Activated T-cell treated with anti-CD3 and anti-CD28 coated beads, Interleukin-2, amount 50 U/mL, for 4 hours (primary cell): ENCODE measurements at regions not wholly inside any gene's neighbourhood (a gene's known extent, or its start where the extent isn't known, plus 50 kb on each side); places are given as distances from the start of the nearest gene placed in this dataset.
"Not testable (repeated sequence)": the region's sequence is repeated elsewhere in the genome, so short reads cannot be mapped to it uniquely, and the experiment has no call there.

Experiments
- ATAC-seq, 2 donors: fragments of 200-7000 bp; cut with Tn5 transposase; one replicate each; pipeline ENCODE4 v1.10.0; 2021
- DNase-seq: peaks from one replicate; pipeline ENCODE4 v3.0.0-alpha.2; 2020
- H3K27me3 Mint-ChIP-seq: one replicate; pipeline ENCODE4 v1.8.0; 2021; ENCODE audit warnings: low read depth, mixed read lengths
- H3K36me3 Mint-ChIP-seq: one replicate; pipeline ENCODE4 v1.8.0; 2022; ENCODE audit warnings: mixed read lengths; ENCODE audit not compliant: insufficient read depth
- H3K4me1 Mint-ChIP-seq: one replicate; pipeline ENCODE4 v1.8.0; 2021; ENCODE audit warnings: low read depth, mixed read lengths
- H3K4me3 Mint-ChIP-seq: one replicate; pipeline ENCODE4 v1.8.0; 2021; ENCODE audit warnings: mild to moderate bottlenecking, moderate library complexity, mixed read lengths
- H3K9me3 Mint-ChIP-seq: one replicate; pipeline ENCODE4 v1.8.0; 2021; ENCODE audit warnings: mixed read lengths

GRCh38 chr22:22178355-22178965, 66.1 kb upstream of the VPREB1 start:
- Mint-ChIP-seq H3K9me3 (no peaks in the 10 kb centered on the region), H3K4me1 (no peaks in the 10 kb centered on the region), H3K36me3 (no peaks in the 10 kb centered on the region), H3K27me3 (peaks cover 27% of the 10 kb centered on the region), H3K4me3 (no peak overlapping the region)
- DNase-seq = no peak
- no peak for ATAC-seq

GRCh38 chr22:22176929-22177616, 67.5 kb upstream of the VPREB1 start:
- Mint-ChIP-seq H3K4me3 (no peak overlapping the region), H3K4me1 (no peaks in the 10 kb centered on the region), H3K9me3 (no peaks in the 10 kb centered on the region), H3K36me3 (no peaks in the 10 kb centered on the region), H3K27me3 (peaks cover 27% of the 10 kb centered on the region)
- no peak for DNase-seq
- ATAC-seq = no peak

- peaks cover 16% of the 10 kb centered on the region for H3K27me3 Mint-ChIP-seq
- DNase-seq, H3K4me3 Mint-ChIP-seq, H3K9me3 Mint-ChIP-seq, H3K36me3 Mint-ChIP-seq, ATAC-seq: not testable (repeated sequence)
- peaks cover 18% of the 10 kb centered on the region for H3K4me1 Mint-ChIP-seq
Observed at GRCh38 chr22:22172896-22173628, 71.5 kb upstream of the VPREB1 start.

GRCh38 chr22:22171357-22172218, 73.0 kb upstream of the VPREB1 start:
- Mint-ChIP-seq H3K4me1 (peaks cover 26% of the 10 kb centered on the region), H3K4me3 (no peak overlapping the region), H3K27me3 (peaks cover 9% of the 10 kb centered on the region), H3K36me3 (no peaks in the 10 kb centered on the region), H3K9me3 (no peaks in the 10 kb centered on the region)
- DNase-seq (no peak), ATAC-seq (no peak)

- Mint-ChIP-seq H3K9me3 (no peaks in the 10 kb centered on the region), H3K27me3 (peaks cover 6% of the 10 kb centered on the region), H3K4me3 (peak overlapping the region; percentile 43), H3K36me3 (no peaks in the 10 kb centered on the region), H3K4me1 (peaks cover 26% of the 10 kb centered on the region)
- no peak for ATAC-seq
- no peak for DNase-seq
Observed at GRCh38 chr22:22169923-22170322, 74.7 kb upstream of the VPREB1 start.

GRCh38 chr22:22168941-22169867, 75.4 kb upstream of the VPREB1 start:
- DNase-seq (no peak), ATAC-seq (no peak)
- H3K9me3 Mint-ChIP-seq = no peaks in the 10 kb centered on the region
- peaks cover 28% of the 10 kb centered on the region for H3K4me1 Mint-ChIP-seq
- H3K36me3 Mint-ChIP-seq = no peaks in the 10 kb centered on the region
- H3K27me3 Mint-ChIP-seq = peaks cover 6% of the 10 kb centered on the region
- no peak overlapping the region for H3K4me3 Mint-ChIP-seq

GRCh38 chr22:22168190-22168940, 76.2 kb upstream of the VPREB1 start:
- Mint-ChIP-seq H3K27me3 (peaks cover 4% of the 10 kb centered on the region), H3K4me3 (peak overlapping the region; percentile 62), H3K36me3 (no peaks in the 10 kb centered on the region), H3K9me3 (no peaks in the 10 kb centered on the region), H3K4me1 (peaks cover 29% of the 10 kb centered on the region)
- no peak for DNase-seq
- peak; percentile 34 to 73 for ATAC-seq

- H3K36me3 Mint-ChIP-seq = no peaks in the 10 kb centered on the region
- H3K27me3 Mint-ChIP-seq = peaks cover 4% of the 10 kb centered on the region
- ATAC-seq (no peak), DNase-seq (no peak)
- no peak overlapping the region for H3K4me3 Mint-ChIP-seq
- H3K9me3 Mint-ChIP-seq = no peaks in the 10 kb centered on the region
- peaks cover 29% of the 10 kb centered on the region for H3K4me1 Mint-ChIP-seq
Observed at GRCh38 chr22:22167791-22168189, 76.8 kb upstream of the VPREB1 start.

GRCh38 chr22:22166941-22167713, 77.5 kb upstream of the VPREB1 start:
- Mint-ChIP-seq H3K4me1 (peaks cover 31% of the 10 kb centered on the region), H3K4me3 (no peak overlapping the region), H3K27me3 (peaks cover 8% of the 10 kb centered on the region), H3K9me3 (no peaks in the 10 kb centered on the region), H3K36me3 (no peaks in the 10 kb centered on the region)
- DNase-seq (no peak), ATAC-seq (no peak)

- Mint-ChIP-seq H3K4me3 (no peak overlapping the region), H3K9me3 (no peaks in the 10 kb centered on the region), H3K27me3 (peaks cover 9% of the 10 kb centered on the region), H3K4me1 (peaks cover 32% of the 10 kb centered on the region), H3K36me3 (no peaks in the 10 kb centered on the region)
- ATAC-seq = no peak
- DNase-seq = no peak
Observed at GRCh38 chr22:22165936-22166710, 78.5 kb upstream of the VPREB1 start.

- H3K4me1 Mint-ChIP-seq = peaks cover 23% of the 10 kb centered on the region
- DNase-seq (no peak), ATAC-seq (no peak)
- H3K9me3 Mint-ChIP-seq = no peaks in the 10 kb centered on the region
- H3K27me3 Mint-ChIP-seq = peaks cover 11% of the 10 kb centered on the region
- no peaks in the 10 kb centered on the region for H3K36me3 Mint-ChIP-seq
- H3K4me3 Mint-ChIP-seq = no peak overlapping the region
Observed at GRCh38 chr22:22164541-22165272, 79.9 kb upstream of the VPREB1 start.
